Endothelial cell of umbilical vein (primary cell): ENCODE measurements at regions not wholly inside any gene's neighbourhood (a gene's known extent, or its start where the extent isn't known, plus 50 kb on each side); places are given as distances from the start of the nearest gene placed in this dataset.

Source experiments
- BruUV-seq: library from RNA; stranded (reverse); fragments of 400-500 nt; replicated peaks from 2 replicates; lab custom pipeline; 2021; lab: Mats Ljungman, UMichigan
- CTCF ChIA-PET: fragments of 300-600, 350-600 bp; sonication (Branson Sonifier 250); formaldehyde crosslinking; loops from one replicate; lab custom pipeline; 2021; ENCODE audit warnings: antibody characterized with exemption, inconsistent platforms; lab: Charles Lee
- POLR2A ChIA-PET: fragments of 300-600, 350-600 bp; sonication (Branson Sonifier 250); formaldehyde crosslinking; loops from one replicate; lab custom pipeline; 2021; ENCODE audit warnings: antibody characterized with exemption, inconsistent platforms; lab: Charles Lee
- DNase-seq: peaks from one replicate; pipeline ENCODE4 v3.0.0-alpha.2; 2011; ENCODE audit warnings: low read depth, low spot score
- FAIRE-seq: peaks from 2 replicates; lab custom pipeline; 2011; peaks lifted over from hg19 to GRCh38; lab: Jason Lieb, UNC
- H2AFZ ChIP-seq: 2 replicates; pipeline ENCODE4 v1.6.0; 2012; ENCODE audit warnings: low read depth, low read length, control low read depth, inconsistent platforms
- H3K27ac ChIP-seq: 2 replicates; pipeline ENCODE4 v1.5.1; 2011; ENCODE audit warnings: low read depth, mild to moderate bottlenecking, control low read depth, low read length, moderate library complexity; ENCODE audit not compliant: insufficient read depth
- H3K27me3 ChIP-seq, 2 experiments: 2 replicates each; pipeline versions ENCODE4 v1.6.0 to v1.6.1; 2011; ENCODE audit warnings: low read length in 2 of 2, mixed read lengths in 1 of 2; ENCODE audit not compliant: control insufficient read depth in 2 of 2, insufficient read depth in 2 of 2
- H3K36me3 ChIP-seq, 2 experiments: 2 replicates in 1 of 2; 3 replicates in 1 of 2; pipeline ENCODE4 v1.5.1; 2011; ENCODE audit warnings: low read length in 2 of 2, mild to moderate bottlenecking in 1 of 2, moderate library complexity in 1 of 2; ENCODE audit not compliant: control insufficient read depth in 2 of 2, insufficient read depth in 2 of 2; ENCODE audit errors: extremely low read depth in 1 of 2
- H3K4me1 ChIP-seq: 3 replicates; pipeline ENCODE4 v1.5.1; 2011; ENCODE audit warnings: mild to moderate bottlenecking, low read length; ENCODE audit not compliant: control insufficient read depth, insufficient read depth; ENCODE audit errors: extremely low read depth
- H3K4me2 ChIP-seq: 2 replicates; pipeline ENCODE4 v1.6.1; 2011; ENCODE audit warnings: low read length, control low read depth, mixed read lengths; ENCODE audit not compliant: insufficient read depth
- H3K4me3 ChIP-seq, 3 experiments: fragments of 200-600 bp in 1 of 3; sonication (generic), shearing (Covaris generic) in 1 of 3; replicated peaks in 1 of 3; 2 replicates each; pipeline ENCODE4 v1.5.1; 2011 to 2016; ENCODE audit warnings: control low read depth in 3 of 3, low read length in 3 of 3, mild to moderate bottlenecking in 2 of 3, inconsistent platforms in 1 of 3, low read depth in 1 of 3, moderate library complexity in 1 of 3; ENCODE audit not compliant: insufficient read depth in 1 of 3
- H3K79me2 ChIP-seq: 2 replicates; pipeline ENCODE4 v1.6.0; 2012; ENCODE audit warnings: low read length, inconsistent platforms; ENCODE audit not compliant: control insufficient read depth, insufficient read depth
- H3K9ac ChIP-seq: replicated peaks from 2 replicates; pipeline ENCODE3; 2011; ENCODE audit warnings: low read length, control low read depth; ENCODE audit not compliant: insufficient read depth; ENCODE audit errors: extremely low read depth
- H3K9me1 ChIP-seq: replicated peaks from 3 replicates; pipeline ENCODE4 v1.6.0; 2011; ENCODE audit warnings: mild to moderate bottlenecking, low read length; ENCODE audit not compliant: control insufficient read depth, insufficient read depth; ENCODE audit errors: extremely low read depth
- H3K9me3 ChIP-seq: replicated peaks from 2 replicates; pipeline ENCODE4 v1.5.1; 2012; ENCODE audit warnings: low read length, inconsistent platforms; ENCODE audit not compliant: control insufficient read depth, insufficient read depth
- H4K20me1 ChIP-seq: replicated peaks from 2 replicates; pipeline ENCODE3; 2011; ENCODE audit warnings: mild to moderate bottlenecking, low read length; ENCODE audit not compliant: control insufficient read depth, insufficient read depth; ENCODE audit errors: extremely low read depth
- CTCF ChIP-seq, 2 donors: IDR thresholded peaks; 1 replicate in 1 of 2; 2 replicates in 1 of 2; pipeline ENCODE4 v1.5.1; 2011; ENCODE audit warnings: low read length in 2 of 2, mild to moderate bottlenecking in 2 of 2, moderate library complexity in 2 of 2, control low read depth in 1 of 2, inconsistent platforms in 1 of 2, low read depth in 1 of 2; ENCODE audit not compliant: insufficient read depth in 1 of 2; ENCODE audit errors: extremely low read depth in 1 of 2
- EZH2 ChIP-seq: IDR thresholded peaks from 2 replicates; pipeline ENCODE4 v1.6.1; 2012; ENCODE audit warnings: borderline replicate concordance, low read depth, mild to moderate bottlenecking, moderate library complexity, low read length, inconsistent platforms; ENCODE audit not compliant: severe bottlenecking
- FOS ChIP-seq: IDR thresholded peaks from 2 replicates; pipeline ENCODE4 v1.6.1; 2011; ENCODE audit warnings: mild to moderate bottlenecking, low read length, moderate library complexity, borderline replicate concordance; ENCODE audit not compliant: insufficient read depth
- GATA2 ChIP-seq: IDR thresholded peaks from 2 replicates; pipeline ENCODE4 v1.7.0; 2011; ENCODE audit warnings: low read depth, mild to moderate bottlenecking, moderate library complexity, mixed read lengths, low read length; ENCODE audit not compliant: insufficient read length, insufficient read depth
- JUN ChIP-seq: IDR thresholded peaks from 2 replicates; pipeline ENCODE4 v1.6.1; 2011; ENCODE audit warnings: borderline replicate concordance, low read depth; ENCODE audit not compliant: insufficient read length, insufficient read depth
- MYC ChIP-seq: IDR thresholded peaks from one replicate; pipeline ENCODE4 v1.6.1; 2011; ENCODE audit warnings: mild to moderate bottlenecking, low read depth, low read length
- POLR2A ChIP-seq: IDR thresholded peaks from 2 replicates; pipeline ENCODE4 v1.6.1; 2012; ENCODE audit warnings: low read depth, mild to moderate bottlenecking, control low read depth, low read length
- POLR2AphosphoS5 ChIP-seq: IDR thresholded peaks from 2 replicates; pipeline ENCODE4 v1.6.1; 2012; ENCODE audit warnings: low read depth, mild to moderate bottlenecking, control low read depth, low read length, moderate library complexity; ENCODE audit not compliant: insufficient read depth
- dilution Hi-C: fragments of 300-500 bp; cut with MboI; formaldehyde crosslinking; loops from one replicate; pipeline ENCODE4 v1.15.0; 2019; ENCODE audit warnings: low sequenced_read_pairs; ENCODE audit not compliant: extremely low pct_ligation_motif_present
- intact Hi-C: fragments of 100-400 bp; cut with micrococcal nuclease; formaldehyde crosslinking; loops from one replicate; pipeline ENCODE4 v1.10.0; 2022
- TF ChIP-seq, protein P1 (sequence below): IDR thresholded peaks from 2 replicates; pipeline ENCODE4 v1.6.1; 2011; ENCODE audit not compliant: insufficient read depth, insufficient read length

DNA sequence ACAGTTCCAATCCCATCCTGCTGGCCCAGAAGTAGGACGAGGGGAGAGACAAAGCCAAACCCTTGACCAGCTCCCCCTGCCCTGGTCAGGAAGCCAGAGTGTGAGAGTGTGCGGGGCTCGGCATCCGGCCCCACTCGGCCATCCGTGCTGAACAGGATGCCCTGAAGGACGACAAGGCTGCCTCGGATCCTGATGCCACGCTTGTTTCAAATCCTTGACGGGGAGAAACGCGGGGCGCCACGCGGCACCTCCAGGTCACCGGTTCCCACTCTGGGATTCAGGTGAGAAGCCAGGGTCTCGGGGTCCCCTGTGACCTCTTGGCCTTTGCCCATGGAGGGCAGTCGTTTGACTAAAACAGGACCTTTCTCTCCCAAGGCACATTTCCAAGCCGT lies 167.8 kb downstream of the BRD1 start:
- Histone ChIP-seq H3K79me2 (peaks cover 18% of the 10 kb centered on the region), H3K9ac (no peak overlapping the region), H3K9me3 (no peaks in the 10 kb centered on the region), H3K36me3 (no peaks in the 10 kb centered on the region), H3K4me1 (peaks cover 28% of the 10 kb centered on the region), H2AFZ (no peak overlapping the region), H4K20me1 (no peaks in the 10 kb centered on the region), H3K9me1 (no peaks in the 10 kb centered on the region), H3K4me3 (no peak overlapping the region), H3K4me2 (no peak overlapping the region), H3K27me3 (no peaks in the 10 kb centered on the region), H3K27ac (no peak overlapping the region)
- TF ChIP-seq EZH2 (no peak), GATA2 (no peak), CTCF (IDR thresholded peaks at IDR 0.05; ENCODE audit: extremely low read depth in 1 of 2, insufficient read depth in 1 of 2, low read depth in 1 of 2, low read length in 2 of 2) (no peak), FOS (no peak), POLR2AphosphoS5 (no peak), JUN (no peak), POLR2A (no peak), MYC (no peak)
- TF ChIP-seq, protein P1, sequence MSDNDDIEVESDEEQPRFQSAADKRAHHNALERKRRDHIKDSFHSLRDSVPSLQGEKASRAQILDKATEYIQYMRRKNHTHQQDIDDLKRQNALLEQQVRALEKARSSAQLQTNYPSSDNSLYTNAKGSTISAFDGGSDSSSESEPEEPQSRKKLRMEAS = no peak
- ChIA-PET POLR2A (no interaction called here), CTCF (interaction anchor here (2.0 kb wide), 1 partner anchor 42 kb away, joined by 4 read pairs; no protein-coding TSS in a partner anchor)
- DNase-seq (no peak), FAIRE-seq (no peak)
- intact Hi-C loops = no loop called here
- dilution Hi-C loops = no loop called here
- BruUV-seq = no TSS peak
